Natural killer cell (primary cell): ENCODE measurements at regions not wholly inside any gene's neighbourhood (a gene's known extent, or its start where the extent isn't known, plus 50 kb on each side); places are given as distances from the start of the nearest gene placed in this dataset.

ENCODE experiments used
- ATAC-seq, 3 donors: fragments of 150-1000 bp in 2 of 3; fragments of 200-7000 bp in 1 of 3; cut with Tn5 transposase; 1 replicate in 1 of 3; 2 replicates in 2 of 3; pipeline ENCODE4 v1.10.0; 2021; ENCODE audit warnings: mild to moderate bottlenecking in 2 of 3, moderate library complexity in 2 of 3
- DNase-seq, 2 donors: peaks; one replicate each; pipeline versions ENCODE4 v3.0.0 to v3.0.0-alpha.2; 2013 to 2021; ENCODE audit warnings: mixed read lengths in 1 of 2
- H3K27ac ChIP-seq: one replicate; pipeline ENCODE4 v1.5.1; 2013; ENCODE audit warnings: mild to moderate bottlenecking, low read length
- H3K27me3 ChIP-seq: one replicate; pipeline ENCODE4 v1.6.1; 2013; ENCODE audit warnings: low read length; ENCODE audit not compliant: control insufficient read depth, insufficient read depth
- H3K36me3 ChIP-seq: one replicate; pipeline ENCODE4 v1.6.1; 2013; ENCODE audit warnings: low read length; ENCODE audit not compliant: control insufficient read depth, insufficient read depth
- H3K4me1 ChIP-seq: one replicate; pipeline ENCODE4 v1.6.1; 2013; ENCODE audit warnings: low read length; ENCODE audit not compliant: control insufficient read depth, insufficient read depth
- H3K4me3 ChIP-seq: one replicate; pipeline ENCODE4 v1.5.1; 2013; ENCODE audit warnings: low read length
- H3K9me3 ChIP-seq: one replicate; pipeline ENCODE4 v1.6.1; 2013; ENCODE audit warnings: low read length; ENCODE audit not compliant: control insufficient read depth, insufficient read depth
- H3K27ac Mint-ChIP-seq, 2 donors: one replicate each; pipeline ENCODE4 v1.8.0; 2022; ENCODE audit warnings: mild to moderate bottlenecking in 2 of 2, mixed read lengths in 2 of 2, moderate library complexity in 1 of 2
- H3K27me3 Mint-ChIP-seq, 2 donors: one replicate each; pipeline ENCODE4 v1.8.0; 2022; ENCODE audit warnings: low read depth in 2 of 2, mixed read lengths in 2 of 2
- H3K36me3 Mint-ChIP-seq: one replicate; pipeline ENCODE4 v1.8.0; 2022; ENCODE audit warnings: mixed read lengths
- H3K4me1 Mint-ChIP-seq, 2 donors: one replicate each; pipeline ENCODE4 v1.8.0; 2022; ENCODE audit warnings: mixed read lengths in 2 of 2
- H3K4me3 Mint-ChIP-seq: one replicate; pipeline ENCODE4 v1.8.0; 2022; ENCODE audit warnings: mild to moderate bottlenecking, moderate library complexity, mixed read lengths
- H3K9me3 Mint-ChIP-seq, 2 donors: one replicate each; pipeline ENCODE4 v1.8.0; 2022; ENCODE audit warnings: mixed read lengths in 2 of 2
- WGBS: methylation state at CpG from one replicate; pipeline ENCODE4 v1.1.7; 2013; ENCODE audit warnings: missing lambda C conversion rate; ENCODE audit not compliant: insufficient coverage; 5-methylcytosine and 5-hydroxymethylcytosine counted together
- intact Hi-C: fragments of 100-400 bp; cut with micrococcal nuclease; formaldehyde crosslinking; loops from one replicate; pipeline ENCODE4 v1.14.2; 2022
- TF ChIP-seq, protein P1 (sequence below): fragments of 200-600 bp; IDR thresholded peaks from one replicate; pipeline ENCODE4 v1.8.0; 2022; ENCODE audit warnings: antibody characterized with exemption

DNA sequence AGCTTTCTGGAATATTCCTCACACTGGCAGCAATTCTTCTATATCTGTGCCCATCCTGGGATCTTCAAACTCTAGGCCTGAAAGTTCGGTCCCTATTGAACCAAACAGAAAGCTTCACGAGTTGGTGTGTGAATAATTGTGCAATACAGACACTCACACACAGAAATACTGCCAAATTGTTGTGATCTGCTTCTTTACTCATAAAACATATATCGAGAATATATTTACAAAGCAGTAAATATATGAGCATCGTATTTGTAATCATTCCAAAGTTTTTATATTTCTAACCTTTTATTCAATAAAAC, 56.6 kb upstream of the BEX4 start:
- Histone ChIP-seq H3K9me3 (no peaks in the 10 kb centered on the region), H3K27ac (no peak overlapping the region), H3K36me3 (no peaks in the 10 kb centered on the region), H3K4me3 (no peak overlapping the region), H3K27me3 (no peaks in the 10 kb centered on the region), H3K4me1 (no peaks in the 10 kb centered on the region)
- peaks cover 0 to 5% of the 10 kb centered on the region in 2 donors for H3K27me3 Mint-ChIP-seq
- H3K36me3 Mint-ChIP-seq, result no peaks in the 10 kb centered on the region
- H3K4me1 Mint-ChIP-seq, result no peaks in the 10 kb centered on the region
- DNase-seq (no peak), ATAC-seq (no peak)
- TF ChIP-seq, protein P1, sequence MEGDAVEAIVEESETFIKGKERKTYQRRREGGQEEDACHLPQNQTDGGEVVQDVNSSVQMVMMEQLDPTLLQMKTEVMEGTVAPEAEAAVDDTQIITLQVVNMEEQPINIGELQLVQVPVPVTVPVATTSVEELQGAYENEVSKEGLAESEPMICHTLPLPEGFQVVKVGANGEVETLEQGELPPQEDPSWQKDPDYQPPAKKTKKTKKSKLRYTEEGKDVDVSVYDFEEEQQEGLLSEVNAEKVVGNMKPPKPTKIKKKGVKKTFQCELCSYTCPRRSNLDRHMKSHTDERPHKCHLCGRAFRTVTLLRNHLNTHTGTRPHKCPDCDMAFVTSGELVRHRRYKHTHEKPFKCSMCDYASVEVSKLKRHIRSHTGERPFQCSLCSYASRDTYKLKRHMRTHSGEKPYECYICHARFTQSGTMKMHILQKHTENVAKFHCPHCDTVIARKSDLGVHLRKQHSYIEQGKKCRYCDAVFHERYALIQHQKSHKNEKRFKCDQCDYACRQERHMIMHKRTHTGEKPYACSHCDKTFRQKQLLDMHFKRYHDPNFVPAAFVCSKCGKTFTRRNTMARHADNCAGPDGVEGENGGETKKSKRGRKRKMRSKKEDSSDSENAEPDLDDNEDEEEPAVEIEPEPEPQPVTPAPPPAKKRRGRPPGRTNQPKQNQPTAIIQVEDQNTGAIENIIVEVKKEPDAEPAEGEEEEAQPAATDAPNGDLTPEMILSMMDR, result no peak
- intact Hi-C loops, result no loop called here
- no peak overlapping the region for H3K4me3 Mint-ChIP-seq
- no peak overlapping the region for H3K27ac Mint-ChIP-seq
- WGBS, result no CpG with 5 or more reads among the region's 4 CpGs
- no peaks in the 10 kb centered on the region for H3K9me3 Mint-ChIP-seq

DNA sequence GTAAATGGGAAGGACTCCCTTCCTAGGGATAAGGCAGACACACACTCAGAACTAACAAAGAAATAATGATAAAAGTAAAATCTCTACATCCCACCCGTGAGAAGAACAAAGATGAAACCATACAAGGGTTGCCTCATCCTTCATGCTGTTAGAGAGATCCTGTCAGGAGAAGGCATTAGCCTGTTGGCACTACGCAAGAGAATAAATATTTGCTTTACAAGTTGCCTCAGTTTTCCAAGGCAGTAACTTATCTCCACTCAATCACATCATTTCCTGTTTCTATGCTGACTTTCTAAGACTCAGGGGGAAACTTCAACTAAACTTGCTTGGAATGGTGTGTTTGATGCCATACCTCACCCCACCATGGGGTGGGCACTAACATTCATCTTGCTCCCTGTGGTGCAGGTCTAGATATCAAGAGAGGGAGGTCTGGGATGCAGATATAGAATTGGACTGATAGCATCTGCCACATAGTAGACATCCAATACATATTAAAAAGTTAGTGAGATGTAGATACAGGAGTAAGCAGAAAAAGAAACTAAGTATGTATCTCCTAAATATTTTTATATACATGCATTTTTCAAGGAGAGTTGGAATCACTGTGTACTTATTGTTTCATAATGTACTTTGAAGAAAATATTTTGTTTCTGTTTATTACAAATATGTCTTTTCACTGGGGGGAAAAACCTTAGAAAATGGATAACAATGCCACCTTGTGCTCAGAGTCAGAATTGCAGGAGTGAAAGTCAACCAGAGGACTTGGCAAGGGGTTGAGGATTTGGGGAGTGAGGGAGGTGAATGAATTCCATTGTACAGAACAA, 57.2 kb upstream of the BEX4 start:
- no peak overlapping the region for H3K4me3 Mint-ChIP-seq
- H3K9me3 Mint-ChIP-seq, result no peaks in the 10 kb centered on the region
- no peak overlapping the region for H3K27ac Mint-ChIP-seq
- 86% methylated on average over 2 of the region's 2 CpGs for WGBS
- H3K9me3 ChIP-seq, result no peaks in the 10 kb centered on the region
- H3K27ac ChIP-seq, result no peak overlapping the region
- TF ChIP-seq, protein P1, result peak; percentile 23
- no peaks in the 10 kb centered on the region for H3K27me3 ChIP-seq
- H3K4me1 ChIP-seq, result no peaks in the 10 kb centered on the region
- H3K4me1 Mint-ChIP-seq, result no peaks in the 10 kb centered on the region
- H3K27me3 Mint-ChIP-seq, result peaks cover 0 to 5% of the 10 kb centered on the region in 2 donors
- intact Hi-C loops, result no loop called here
- no peak overlapping the region for H3K4me3 ChIP-seq
- ATAC-seq (no peak), DNase-seq (peak in 1 of 2 donors; percentile 32)
- no peaks in the 10 kb centered on the region for H3K36me3 Mint-ChIP-seq
- no peaks in the 10 kb centered on the region for H3K36me3 ChIP-seq

DNA sequence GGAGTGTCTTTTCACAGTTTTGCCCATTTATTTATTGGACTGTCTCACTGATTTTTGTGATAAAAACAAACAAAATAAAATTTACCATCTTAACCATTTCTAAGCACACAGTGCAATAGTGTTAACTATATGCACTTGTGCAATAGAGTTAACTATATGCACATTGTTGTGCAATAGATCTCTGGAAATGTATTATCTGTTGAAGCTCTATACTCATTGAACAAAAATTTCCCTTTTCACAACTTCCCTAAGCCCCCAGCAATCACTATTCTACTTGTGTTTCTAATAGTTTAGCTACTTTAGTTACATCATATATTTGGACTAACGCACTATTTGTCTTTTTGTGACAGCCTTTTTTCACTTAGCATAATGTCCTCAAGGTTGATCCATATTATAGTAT, 59.7 kb upstream of the BEX4 start:
- DNase-seq, result no peak
- Histone ChIP-seq H3K4me3 (no peak overlapping the region), H3K27ac (no peak overlapping the region), H3K9me3 (no peaks in the 10 kb centered on the region), H3K4me1 (no peaks in the 10 kb centered on the region), H3K27me3 (no peaks in the 10 kb centered on the region), H3K36me3 (no peaks in the 10 kb centered on the region)
- TF ChIP-seq, protein P1, result no peak
- ATAC-seq, result no peak
- H3K9me3 Mint-ChIP-seq, result no peaks in the 10 kb centered on the region
- H3K27me3 Mint-ChIP-seq, result no peaks in the 10 kb centered on the region
- no CpG with 5 or more reads among the region's 1 CpG for WGBS
- no peak overlapping the region for H3K27ac Mint-ChIP-seq
- intact Hi-C loops, result no loop called here
- H3K4me1 Mint-ChIP-seq, result no peaks in the 10 kb centered on the region
- no peaks in the 10 kb centered on the region for H3K36me3 Mint-ChIP-seq
- H3K4me3 Mint-ChIP-seq, result no peak overlapping the region

DNA sequence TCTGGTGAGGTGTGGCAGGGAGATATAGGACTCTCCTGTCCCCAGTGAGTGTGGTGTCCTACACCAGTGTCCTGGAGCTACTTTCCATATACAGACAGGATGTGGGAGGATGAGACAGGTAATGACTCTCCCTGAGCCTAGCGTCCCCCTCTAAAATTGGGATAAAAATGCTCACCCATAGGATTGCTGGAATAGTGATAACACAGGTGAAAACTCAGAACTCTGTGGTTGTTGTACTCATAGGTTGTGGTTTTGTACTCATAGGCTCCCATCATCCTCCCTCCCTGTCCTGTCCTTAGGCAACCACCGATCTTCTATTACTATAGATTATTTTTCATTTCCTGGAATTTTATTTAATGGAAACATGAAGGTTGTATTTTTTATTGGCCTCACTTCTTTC, 60.7 kb upstream of the NXF3 start:
- Mint-ChIP-seq H3K27ac (no peak overlapping the region), H3K9me3 (no peaks in the 10 kb centered on the region), H3K4me1 (no peaks in the 10 kb centered on the region), H3K36me3 (no peaks in the 10 kb centered on the region), H3K27me3 (peaks cover 4 to 6% of the 10 kb centered on the region in 2 donors), H3K4me3 (no peak overlapping the region)
- Histone ChIP-seq H3K9me3 (no peaks in the 10 kb centered on the region), H3K4me1 (no peaks in the 10 kb centered on the region), H3K36me3 (no peaks in the 10 kb centered on the region), H3K4me3 (no peak overlapping the region), H3K27ac (no peak overlapping the region), H3K27me3 (no peaks in the 10 kb centered on the region)
- DNase-seq (no peak), ATAC-seq (no peak)
- WGBS, result no CpG with 5 or more reads among the region's 2 CpGs
- TF ChIP-seq, protein P1, result no peak
- intact Hi-C loops, result no loop called here
